ENCODE measurements at regions not wholly inside any gene's neighbourhood (a gene's known extent, or its start where the extent isn't known, plus 50 kb on each side); places are given as distances from the start of the nearest gene placed in this dataset.

DNA sequence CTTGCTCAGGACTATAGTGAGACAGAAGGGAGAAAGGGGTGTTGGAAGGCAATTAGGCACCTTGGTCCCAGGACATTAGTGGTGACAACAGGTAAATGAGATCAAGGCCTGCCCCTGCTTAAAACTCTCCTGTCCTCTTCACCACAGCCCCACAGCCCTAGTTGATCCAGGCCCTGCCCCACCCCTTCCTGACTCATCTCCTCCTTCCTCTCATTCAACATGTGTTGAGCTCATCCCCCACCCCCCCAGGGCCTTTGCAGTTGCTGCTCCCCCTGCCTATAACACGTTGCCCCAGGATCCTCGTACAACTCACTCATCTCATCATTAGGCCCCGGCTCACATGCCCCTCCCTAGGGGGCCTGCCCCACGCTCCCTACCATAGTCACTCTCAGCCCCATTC, 66.8 kb downstream of the TSPAN17 start:
- no peak for TF ChIP-seq TCF12 (IDR thresholded peaks at IDR 0.05; ENCODE audit: low read depth)
- no peak for TF ChIP-seq NFIC (IDR thresholded peaks at IDR 0.05)
- TF ChIP-seq CEBPB (IDR thresholded peaks at IDR 0.05), result no peak
- no peak for TF ChIP-seq TAF1 (IDR thresholded peaks at IDR 0.05; ENCODE audit: low read depth)
- TF ChIP-seq, protein P1, sequence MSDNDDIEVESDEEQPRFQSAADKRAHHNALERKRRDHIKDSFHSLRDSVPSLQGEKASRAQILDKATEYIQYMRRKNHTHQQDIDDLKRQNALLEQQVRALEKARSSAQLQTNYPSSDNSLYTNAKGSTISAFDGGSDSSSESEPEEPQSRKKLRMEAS (IDR thresholded peaks at IDR 0.05), result no peak
- TF ChIP-seq RAD21 (IDR thresholded peaks at IDR 0.05; ENCODE audit: low read depth), result no peak
- TF ChIP-seq CREB1 (IDR thresholded peaks at IDR 0.05; ENCODE audit: low read depth), result no peak
- no peak for TF ChIP-seq EP300 (IDR thresholded peaks at IDR 0.05; ENCODE audit: borderline replicate concordance)
- TF ChIP-seq YY1 (IDR thresholded peaks at IDR 0.05; ENCODE audit: low read depth), result no peak
- TF ChIP-seq, protein P2, sequence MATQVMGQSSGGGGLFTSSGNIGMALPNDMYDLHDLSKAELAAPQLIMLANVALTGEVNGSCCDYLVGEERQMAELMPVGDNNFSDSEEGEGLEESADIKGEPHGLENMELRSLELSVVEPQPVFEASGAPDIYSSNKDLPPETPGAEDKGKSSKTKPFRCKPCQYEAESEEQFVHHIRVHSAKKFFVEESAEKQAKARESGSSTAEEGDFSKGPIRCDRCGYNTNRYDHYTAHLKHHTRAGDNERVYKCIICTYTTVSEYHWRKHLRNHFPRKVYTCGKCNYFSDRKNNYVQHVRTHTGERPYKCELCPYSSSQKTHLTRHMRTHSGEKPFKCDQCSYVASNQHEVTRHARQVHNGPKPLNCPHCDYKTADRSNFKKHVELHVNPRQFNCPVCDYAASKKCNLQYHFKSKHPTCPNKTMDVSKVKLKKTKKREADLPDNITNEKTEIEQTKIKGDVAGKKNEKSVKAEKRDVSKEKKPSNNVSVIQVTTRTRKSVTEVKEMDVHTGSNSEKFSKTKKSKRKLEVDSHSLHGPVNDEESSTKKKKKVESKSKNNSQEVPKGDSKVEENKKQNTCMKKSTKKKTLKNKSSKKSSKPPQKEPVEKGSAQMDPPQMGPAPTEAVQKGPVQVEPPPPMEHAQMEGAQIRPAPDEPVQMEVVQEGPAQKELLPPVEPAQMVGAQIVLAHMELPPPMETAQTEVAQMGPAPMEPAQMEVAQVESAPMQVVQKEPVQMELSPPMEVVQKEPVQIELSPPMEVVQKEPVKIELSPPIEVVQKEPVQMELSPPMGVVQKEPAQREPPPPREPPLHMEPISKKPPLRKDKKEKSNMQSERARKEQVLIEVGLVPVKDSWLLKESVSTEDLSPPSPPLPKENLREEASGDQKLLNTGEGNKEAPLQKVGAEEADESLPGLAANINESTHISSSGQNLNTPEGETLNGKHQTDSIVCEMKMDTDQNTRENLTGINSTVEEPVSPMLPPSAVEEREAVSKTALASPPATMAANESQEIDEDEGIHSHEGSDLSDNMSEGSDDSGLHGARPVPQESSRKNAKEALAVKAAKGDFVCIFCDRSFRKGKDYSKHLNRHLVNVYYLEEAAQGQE (IDR thresholded peaks at IDR 0.05; ENCODE audit: low read depth), result no peak
- TF ChIP-seq, protein P3, sequence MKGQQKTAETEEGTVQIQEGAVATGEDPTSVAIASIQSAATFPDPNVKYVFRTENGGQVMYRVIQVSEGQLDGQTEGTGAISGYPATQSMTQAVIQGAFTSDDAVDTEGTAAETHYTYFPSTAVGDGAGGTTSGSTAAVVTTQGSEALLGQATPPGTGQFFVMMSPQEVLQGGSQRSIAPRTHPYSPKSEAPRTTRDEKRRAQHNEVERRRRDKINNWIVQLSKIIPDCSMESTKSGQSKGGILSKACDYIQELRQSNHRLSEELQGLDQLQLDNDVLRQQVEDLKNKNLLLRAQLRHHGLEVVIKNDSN (IDR thresholded peaks at IDR 0.05), result no peak
- TF ChIP-seq EGR1 (IDR thresholded peaks at IDR 0.05), result no peak
- TF ChIP-seq FOXM1 (IDR thresholded peaks at IDR 0.05; ENCODE audit: borderline replicate concordance, low read depth), result no peak
- no peak for TF ChIP-seq ZBTB7A (IDR thresholded peaks at IDR 0.05; ENCODE audit: low read depth)
- no peak for TF ChIP-seq TEAD4 (IDR thresholded peaks at IDR 0.05)

DNA sequence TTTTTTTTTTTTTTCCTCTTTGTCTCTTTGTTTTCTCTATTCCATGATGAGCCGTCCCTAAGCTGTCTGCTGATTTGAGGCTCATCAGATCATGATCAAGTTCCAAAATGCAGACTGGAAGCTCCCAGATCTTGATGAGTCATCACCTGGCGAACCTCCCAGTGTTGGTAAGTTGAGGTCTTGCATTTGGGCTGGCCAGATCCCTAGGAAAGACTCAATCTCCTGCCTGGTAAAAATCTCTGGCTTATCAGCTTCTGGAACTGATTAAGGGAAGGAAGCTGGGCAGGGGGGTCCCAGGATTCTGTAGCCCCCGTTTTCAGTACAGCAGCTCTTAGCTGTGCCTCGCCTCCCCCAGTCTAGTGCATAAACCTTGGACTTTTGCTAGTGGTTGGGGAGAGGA, 69.0 kb downstream of the TSPAN17 start:
- TF ChIP-seq RAD21 (IDR thresholded peaks at IDR 0.05; ENCODE audit: low read depth) (no peak), EP300 (IDR thresholded peaks at IDR 0.05; ENCODE audit: borderline replicate concordance) (no peak), TEAD4 (IDR thresholded peaks at IDR 0.05) (no peak), TCF12 (IDR thresholded peaks at IDR 0.05; ENCODE audit: low read depth) (no peak), CEBPB (IDR thresholded peaks at IDR 0.05) (no peak), NFIC (IDR thresholded peaks at IDR 0.05) (no peak)
- TF ChIP-seq, protein P3 (IDR thresholded peaks at IDR 0.05), result no peak

DNA sequence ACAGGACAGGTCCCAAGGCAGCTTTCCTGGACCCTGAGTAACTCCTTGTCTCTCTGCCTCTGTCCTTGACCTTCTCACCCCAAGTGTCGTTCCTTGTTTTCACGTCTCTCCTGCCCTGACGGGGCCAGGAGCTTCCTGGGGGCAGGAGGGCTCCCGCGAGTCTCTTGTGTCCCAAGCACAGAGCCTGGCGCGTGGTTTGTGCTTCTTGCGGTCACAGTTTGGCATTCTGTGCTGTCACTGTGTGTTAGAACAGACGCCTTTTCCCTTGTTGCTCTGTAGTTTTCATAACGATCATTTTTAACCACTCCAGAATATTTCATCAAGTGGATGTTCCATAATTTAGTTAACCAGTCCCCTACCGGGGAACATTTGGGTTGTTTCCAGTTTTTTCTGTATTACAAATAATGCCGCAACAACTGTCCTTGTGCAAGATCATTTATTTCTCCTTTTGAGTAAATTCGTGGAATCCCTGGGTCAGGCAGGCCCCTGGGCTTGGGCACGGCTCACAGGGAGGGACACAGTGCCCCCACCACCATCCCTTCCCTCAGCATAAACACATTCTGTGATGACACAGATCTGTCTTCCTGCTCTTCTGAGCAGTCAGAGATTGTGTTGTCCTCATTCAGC, 71.9 kb downstream of the TSPAN17 start:
- TF ChIP-seq, protein P3 (IDR thresholded peaks at IDR 0.05), result no peak
- TF ChIP-seq CEBPB (IDR thresholded peaks at IDR 0.05) (no peak), TCF12 (IDR thresholded peaks at IDR 0.05; ENCODE audit: low read depth) (no peak), RAD21 (IDR thresholded peaks at IDR 0.05; ENCODE audit: low read depth) (no peak), EP300 (IDR thresholded peaks at IDR 0.05; ENCODE audit: borderline replicate concordance) (no peak), CREB1 (IDR thresholded peaks at IDR 0.05; ENCODE audit: low read depth) (no peak)
- TF ChIP-seq, protein P1 (IDR thresholded peaks at IDR 0.05), result no peak
- TF ChIP-seq, protein P2 (IDR thresholded peaks at IDR 0.05; ENCODE audit: low read depth), result no peak

DNA sequence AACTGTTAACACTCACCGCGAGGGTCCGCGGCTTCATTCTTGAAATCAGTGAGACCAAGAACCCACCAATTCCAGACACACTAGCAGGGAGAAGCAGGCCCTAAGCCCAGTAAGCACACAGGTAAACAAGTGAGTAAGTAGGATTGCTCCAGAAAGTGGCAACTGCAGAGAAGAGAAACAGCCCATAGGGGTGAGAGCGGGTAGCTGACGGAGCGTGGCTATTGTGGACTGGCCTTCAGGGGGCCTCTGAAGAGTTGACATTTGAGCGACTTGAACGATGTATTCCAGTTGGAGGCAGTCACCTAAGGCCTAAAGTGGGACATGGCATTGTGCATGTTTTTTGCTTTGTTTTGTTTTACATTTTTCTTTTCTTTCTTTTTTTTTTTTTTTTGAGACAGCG, 74.2 kb downstream of the TSPAN17 start:
- TF ChIP-seq, protein P3 (IDR thresholded peaks at IDR 0.05), result no peak
- TF ChIP-seq TCF12 (IDR thresholded peaks at IDR 0.05; ENCODE audit: low read depth), result no peak
- TF ChIP-seq CEBPB (IDR thresholded peaks at IDR 0.05), result no peak
- no peak for TF ChIP-seq EGR1 (IDR thresholded peaks at IDR 0.05)
- TF ChIP-seq NFIC (IDR thresholded peaks at IDR 0.05), result no peak
- no peak for TF ChIP-seq RAD21 (IDR thresholded peaks at IDR 0.05; ENCODE audit: low read depth)
- no peak for TF ChIP-seq ZBTB7A (IDR thresholded peaks at IDR 0.05; ENCODE audit: low read depth)
- TF ChIP-seq YY1 (IDR thresholded peaks at IDR 0.05; ENCODE audit: low read depth), result no peak
- no peak for TF ChIP-seq CREB1 (IDR thresholded peaks at IDR 0.05; ENCODE audit: low read depth)
- TF ChIP-seq TAF1 (IDR thresholded peaks at IDR 0.05; ENCODE audit: low read depth), result no peak

DNA sequence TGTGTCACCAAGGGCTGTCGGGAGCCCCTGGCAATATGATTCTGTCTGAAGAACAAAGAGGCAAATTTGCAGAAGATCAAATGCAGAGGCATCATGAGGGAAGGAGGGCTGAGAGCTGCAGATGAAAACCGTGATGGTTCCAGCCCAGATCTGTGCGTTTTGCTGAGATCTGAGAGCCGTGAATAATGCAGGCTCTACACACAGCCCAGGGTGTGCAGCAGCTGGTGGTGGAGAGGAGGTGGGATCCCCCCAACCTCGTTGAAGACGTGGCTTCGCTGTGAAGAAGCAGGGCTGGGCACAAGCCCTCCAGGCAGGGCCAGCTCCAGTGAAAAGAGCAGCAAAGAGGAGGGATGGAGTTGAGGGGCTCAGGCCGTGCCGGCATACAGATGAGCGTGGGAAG, 75.5 kb downstream of the TSPAN17 start:
- TF ChIP-seq, protein P1 (IDR thresholded peaks at IDR 0.05), result no peak
- TF ChIP-seq RAD21 (IDR thresholded peaks at IDR 0.05; ENCODE audit: low read depth) (no peak), TAF1 (IDR thresholded peaks at IDR 0.05; ENCODE audit: low read depth) (no peak), EP300 (IDR thresholded peaks at IDR 0.05; ENCODE audit: borderline replicate concordance) (no peak), YY1 (IDR thresholded peaks at IDR 0.05; ENCODE audit: low read depth) (no peak), FOXM1 (IDR thresholded peaks at IDR 0.05; ENCODE audit: borderline replicate concordance, low read depth) (no peak), CEBPB (IDR thresholded peaks at IDR 0.05) (no peak), NFIC (IDR thresholded peaks at IDR 0.05) (no peak), CREB1 (IDR thresholded peaks at IDR 0.05; ENCODE audit: low read depth) (no peak)
- TF ChIP-seq, protein P3 (IDR thresholded peaks at IDR 0.05), result no peak
- TF ChIP-seq, protein P2 (IDR thresholded peaks at IDR 0.05; ENCODE audit: low read depth), result no peak

Measured in Ishikawa (cell line).